ENCODE measurements at regions not wholly inside any gene's neighbourhood (a gene's known extent, or its start where the extent isn't known, plus 50 kb on each side); places are given as distances from the start of the nearest gene placed in this dataset.

- TF ChIP-seq SMC3 (conservative IDR thresholded peaks at IDR 0.05; ENCODE audit: poor library complexity) (no peak), EZH2 (IDR thresholded peaks at IDR 0.05; ENCODE audit: borderline replicate concordance, insufficient read depth, low read length, poor library complexity, severe bottlenecking) (no peak), CTCF (IDR thresholded peaks at IDR 0.05; ENCODE audit: poor library complexity, severe bottlenecking) (no peak), REST (IDR thresholded peaks at IDR 0.05; ENCODE audit: borderline replicate concordance) (no peak), POLR2AphosphoS5 (IDR thresholded peaks at IDR 0.05) (no peak), EP300 (conservative IDR thresholded peaks at IDR 0.05; ENCODE audit: poor library complexity, severe bottlenecking) (no peak), TAF1 (IDR thresholded peaks at IDR 0.05; ENCODE audit: low read depth) (no peak), RAD21 (conservative IDR thresholded peaks at IDR 0.05) (no peak)
These were observed 57.0 kb upstream of the ATP12A start for GRCh38 chr13:24623149-24623665.
